PFSK-1 (cell line): ENCODE measurements at regions not wholly inside any gene's neighbourhood (a gene's known extent, or its start where the extent isn't known, plus 50 kb on each side); places are given as distances from the start of the nearest gene placed in this dataset.

ENCODE experiments used
- POLR2AphosphoS5 ChIP-seq: IDR thresholded peaks from 2 replicates; pipeline ENCODE4 v1.6.1; 2012; ENCODE audit warnings: low read depth, mild to moderate bottlenecking, control low read depth, low read length, moderate library complexity
- SIN3A ChIP-seq: IDR thresholded peaks from 2 replicates; pipeline ENCODE4 v1.6.1; 2012; ENCODE audit warnings: mild to moderate bottlenecking, low read length, moderate library complexity, borderline replicate concordance; ENCODE audit not compliant: insufficient read depth
- TAF1 ChIP-seq: IDR thresholded peaks from 2 replicates; pipeline ENCODE4 v1.6.1; 2012; ENCODE audit warnings: low read length, control low read depth, borderline replicate concordance; ENCODE audit not compliant: insufficient read depth
- TF ChIP-seq, protein P1 (sequence below), 2 experiments: IDR thresholded peaks; 2 replicates each; pipeline versions ENCODE4 v1.6.1 to v1.8.0; 2011 to 2012; ENCODE audit warnings: low read depth in 2 of 2, low read length in 2 of 2, control low read depth in 1 of 2, inconsistent platforms in 1 of 2, mild to moderate bottlenecking in 1 of 2, moderate library complexity in 1 of 2; ENCODE audit not compliant: insufficient read depth in 1 of 2

DNA sequence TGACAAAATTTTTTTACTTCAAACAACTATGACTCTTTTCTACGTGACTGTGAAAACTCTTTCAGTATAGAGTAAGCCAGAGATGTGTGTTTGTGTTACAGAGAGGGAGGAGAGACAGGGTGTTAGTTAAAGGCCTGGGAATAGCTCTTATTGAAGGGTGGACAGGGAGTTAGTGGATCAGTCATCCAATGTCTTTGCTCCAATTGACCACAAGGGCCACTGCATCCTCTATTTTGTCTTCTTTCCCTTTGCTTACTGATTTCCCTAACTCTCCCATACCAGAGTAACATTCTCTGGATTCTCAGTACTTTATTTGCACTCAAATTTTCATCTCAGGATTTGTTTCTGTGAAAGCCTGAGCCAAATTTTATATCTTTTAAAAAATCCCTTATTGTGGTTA, 920.3 kb downstream of the CDH18 start:
- TF ChIP-seq SIN3A (no peak), POLR2AphosphoS5 (no peak), TAF1 (no peak)
- TF ChIP-seq, protein P1, sequence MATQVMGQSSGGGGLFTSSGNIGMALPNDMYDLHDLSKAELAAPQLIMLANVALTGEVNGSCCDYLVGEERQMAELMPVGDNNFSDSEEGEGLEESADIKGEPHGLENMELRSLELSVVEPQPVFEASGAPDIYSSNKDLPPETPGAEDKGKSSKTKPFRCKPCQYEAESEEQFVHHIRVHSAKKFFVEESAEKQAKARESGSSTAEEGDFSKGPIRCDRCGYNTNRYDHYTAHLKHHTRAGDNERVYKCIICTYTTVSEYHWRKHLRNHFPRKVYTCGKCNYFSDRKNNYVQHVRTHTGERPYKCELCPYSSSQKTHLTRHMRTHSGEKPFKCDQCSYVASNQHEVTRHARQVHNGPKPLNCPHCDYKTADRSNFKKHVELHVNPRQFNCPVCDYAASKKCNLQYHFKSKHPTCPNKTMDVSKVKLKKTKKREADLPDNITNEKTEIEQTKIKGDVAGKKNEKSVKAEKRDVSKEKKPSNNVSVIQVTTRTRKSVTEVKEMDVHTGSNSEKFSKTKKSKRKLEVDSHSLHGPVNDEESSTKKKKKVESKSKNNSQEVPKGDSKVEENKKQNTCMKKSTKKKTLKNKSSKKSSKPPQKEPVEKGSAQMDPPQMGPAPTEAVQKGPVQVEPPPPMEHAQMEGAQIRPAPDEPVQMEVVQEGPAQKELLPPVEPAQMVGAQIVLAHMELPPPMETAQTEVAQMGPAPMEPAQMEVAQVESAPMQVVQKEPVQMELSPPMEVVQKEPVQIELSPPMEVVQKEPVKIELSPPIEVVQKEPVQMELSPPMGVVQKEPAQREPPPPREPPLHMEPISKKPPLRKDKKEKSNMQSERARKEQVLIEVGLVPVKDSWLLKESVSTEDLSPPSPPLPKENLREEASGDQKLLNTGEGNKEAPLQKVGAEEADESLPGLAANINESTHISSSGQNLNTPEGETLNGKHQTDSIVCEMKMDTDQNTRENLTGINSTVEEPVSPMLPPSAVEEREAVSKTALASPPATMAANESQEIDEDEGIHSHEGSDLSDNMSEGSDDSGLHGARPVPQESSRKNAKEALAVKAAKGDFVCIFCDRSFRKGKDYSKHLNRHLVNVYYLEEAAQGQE (IDR thresholded peaks at IDR 0.05; ENCODE audit: insufficient read depth in 1 of 2, low read depth in 2 of 2, low read length in 2 of 2) = no peak
